NCI-H345 (cell line): ENCODE measurements at regions not wholly inside any gene's neighbourhood (a gene's known extent, or its start where the extent isn't known, plus 50 kb on each side); places are given as distances from the start of the nearest gene placed in this dataset.
"Not testable (repeated sequence)": the region's sequence is repeated elsewhere in the genome, so short reads cannot be mapped to it uniquely, and the experiment has no call there.

ENCODE experiments used
- DNase-seq: peaks from one replicate; lab custom pipeline; 2025; lab: John Stamatoyannopoulos, UW

- DNase-seq = no peak
Observed at GRCh38 chr1:198977909-198978308, 339.1 kb downstream of the PTPRC start.

- no peak for DNase-seq
Observed at GRCh38 chr1:198978523-198978922, 339.7 kb downstream of the PTPRC start.

- no peak for DNase-seq
Observed at GRCh38 chr1:198986036-198986435, 347.2 kb downstream of the PTPRC start.

- DNase-seq = no peak
Observed at GRCh38 chr1:198986442-198986841, 347.6 kb downstream of the PTPRC start.

- DNase-seq = no peak
Observed at GRCh38 chr1:199002661-199003060, 363.8 kb downstream of the PTPRC start.

- no peak for DNase-seq
Observed at GRCh38 chr1:199007423-199007822, 368.6 kb downstream of the PTPRC start.

- no peak for DNase-seq
Observed at GRCh38 chr1:199009447-199009846, 370.6 kb downstream of the PTPRC start.

- DNase-seq = no peak
Observed at GRCh38 chr1:199010492-199010891, 371.7 kb downstream of the PTPRC start.

GRCh38 chr1:199010933-199011332 is 372.1 kb downstream of the PTPRC start:
- no peak for DNase-seq

GRCh38 chr1:199015799-199016198 is 377.0 kb downstream of the PTPRC start:
- no peak for DNase-seq

GRCh38 chr1:199018471-199019135 is 379.8 kb downstream of the PTPRC start:
- no peak for DNase-seq

- DNase-seq = no peak
Observed at GRCh38 chr1:199020051-199020450, 381.2 kb downstream of the PTPRC start.

GRCh38 chr1:199020904-199021303 is 382.1 kb downstream of the PTPRC start:
- DNase-seq = no peak

- no peak for DNase-seq
Observed at GRCh38 chr1:199029401-199029800, 390.6 kb downstream of the PTPRC start.

- no peak for DNase-seq
Observed at GRCh38 chr1:199029855-199030254, 391.0 kb downstream of the PTPRC start.

GRCh38 chr1:199030541-199030940 is 391.7 kb downstream of the PTPRC start:
- not testable (repeated sequence) for DNase-seq

- DNase-seq = not testable (repeated sequence)
Observed at GRCh38 chr1:199031170-199031569, 392.3 kb downstream of the PTPRC start.

- not testable (repeated sequence) for DNase-seq
Observed at GRCh38 chr1:199032479-199032878, 393.6 kb downstream of the PTPRC start.

- no peak for DNase-seq
Observed at GRCh38 chr1:199033661-199034060, 394.8 kb downstream of the PTPRC start.

- no peak for DNase-seq
Observed at GRCh38 chr1:199038156-199038555, 399.3 kb downstream of the PTPRC start.

GRCh38 chr1:199040076-199040905 is 401.5 kb downstream of the PTPRC start:
- no peak for DNase-seq

GRCh38 chr1:199041173-199041914 is 402.5 kb downstream of the PTPRC start:
- DNase-seq = no peak

GRCh38 chr1:199042193-199042592 is 403.4 kb downstream of the PTPRC start:
- DNase-seq = no peak
